ENCODE measurements at regions not wholly inside any gene's neighbourhood (a gene's known extent, or its start where the extent isn't known, plus 50 kb on each side); places are given as distances from the start of the nearest gene placed in this dataset.

DNA sequence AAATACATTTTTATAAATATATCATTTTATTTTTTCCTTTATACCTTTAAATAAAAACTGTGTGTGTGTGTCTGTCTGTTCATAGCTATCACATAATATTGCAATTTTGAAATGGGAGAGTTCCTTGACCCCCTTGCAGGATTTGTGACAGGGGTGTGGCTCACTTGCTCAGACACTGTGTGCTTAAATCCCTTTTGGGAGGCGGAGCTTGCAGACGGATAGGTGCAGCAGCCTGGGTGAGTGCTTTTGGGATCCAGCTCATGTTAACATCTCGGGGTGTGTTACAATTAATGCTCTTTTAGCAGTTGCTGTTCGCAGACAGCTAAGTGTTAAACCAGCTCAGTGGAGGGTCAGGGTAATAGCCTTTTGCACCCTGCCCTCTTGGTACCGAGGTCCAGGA lies 459.8 kb downstream of the IPMK start:
- DNase-seq: no peak
- H3K27ac Mint-ChIP-seq: no peak overlapping the region
- H3K4me1 Mint-ChIP-seq: no peaks in the 10 kb centered on the region
- ATAC-seq: no peak
- H3K4me3 Mint-ChIP-seq: no peak overlapping the region
- H3K36me3 Mint-ChIP-seq (ENCODE audit: low read depth): no peaks in the 10 kb centered on the region
- no peaks in the 10 kb centered on the region for H3K27me3 Mint-ChIP-seq
- H3K9me3 Mint-ChIP-seq: peaks cover 4% of the 10 kb centered on the region

DNA sequence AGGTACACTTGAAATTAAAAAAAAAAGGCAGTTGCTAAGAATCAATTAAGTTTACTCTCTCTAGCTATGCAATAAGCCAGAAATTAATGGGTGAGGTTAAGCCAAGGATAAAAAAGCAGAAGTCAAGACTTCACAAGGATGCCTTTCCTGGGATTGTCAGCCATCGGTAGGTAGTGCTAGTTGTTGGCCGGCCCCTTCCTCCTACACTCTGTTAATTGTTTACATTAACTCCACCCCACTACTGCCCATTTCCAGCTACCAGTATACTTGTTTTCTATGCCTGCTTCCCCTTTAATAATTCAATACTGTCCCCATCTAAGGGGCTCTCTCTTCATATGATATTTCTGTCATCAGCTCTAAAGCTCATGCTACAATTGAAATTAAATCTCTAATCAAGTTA lies 461.0 kb downstream of the IPMK start:
- no peaks in the 10 kb centered on the region for H3K27me3 Mint-ChIP-seq
- ATAC-seq: no peak

DNA sequence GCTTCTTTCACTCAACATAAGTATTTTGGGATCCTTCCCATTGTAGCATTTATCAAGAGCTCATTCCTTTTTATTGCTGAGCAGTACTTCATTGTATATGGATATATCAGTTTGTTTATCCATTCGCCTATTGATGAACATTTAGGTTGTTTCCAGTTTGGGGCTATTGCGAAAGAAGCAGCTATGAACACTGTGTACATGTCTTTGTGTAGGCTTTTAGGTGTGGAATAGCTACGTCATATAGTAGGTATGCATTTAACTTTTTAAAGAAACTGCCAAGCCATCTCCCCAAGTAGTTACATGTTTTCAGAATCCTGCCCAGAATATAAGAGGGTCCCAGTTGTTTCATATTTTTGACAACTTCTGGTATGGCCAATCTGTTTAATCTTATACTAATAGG lies 468.1 kb downstream of the IPMK start:
- Mint-ChIP-seq H3K4me3 (no peak overlapping the region), H3K4me1 (no peaks in the 10 kb centered on the region), H3K27ac (no peak overlapping the region), H3K9me3 (peaks cover 4% of the 10 kb centered on the region), H3K36me3 (ENCODE audit: low read depth) (no peaks in the 10 kb centered on the region), H3K27me3 (no peaks in the 10 kb centered on the region)
- DNase-seq (no peak), ATAC-seq (no peak)

More for the DNA sequence above, 461.0 kb downstream of the IPMK start:
- no peak overlapping the region for H3K27ac Mint-ChIP-seq
- DNase-seq: no peak
- H3K4me1 Mint-ChIP-seq: no peaks in the 10 kb centered on the region
- H3K36me3 Mint-ChIP-seq (ENCODE audit: low read depth): no peaks in the 10 kb centered on the region
- no peak overlapping the region for H3K4me3 Mint-ChIP-seq
- peaks cover 4% of the 10 kb centered on the region for H3K9me3 Mint-ChIP-seq

DNA sequence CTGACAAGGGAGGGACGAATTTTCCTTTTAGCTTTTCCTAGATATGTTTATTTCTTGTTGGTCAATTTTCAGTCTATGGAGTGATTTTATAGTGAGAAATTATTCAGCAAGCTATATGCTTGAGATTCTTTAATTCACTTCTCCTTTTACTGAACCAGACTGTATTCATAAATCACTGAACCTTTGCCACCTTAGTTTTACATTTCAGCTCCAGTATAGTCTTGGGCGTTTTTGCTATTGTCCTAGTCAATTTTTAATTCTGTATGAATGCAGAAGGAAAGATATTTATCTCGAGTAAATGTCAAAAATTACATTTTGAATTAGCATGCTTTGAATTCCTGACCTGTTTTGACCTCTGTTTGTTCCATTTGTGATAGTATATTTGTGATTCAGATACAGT lies 468.9 kb downstream of the IPMK start:
- no peaks in the 10 kb centered on the region for H3K36me3 Mint-ChIP-seq (ENCODE audit: low read depth)
- H3K9me3 Mint-ChIP-seq: peaks cover 4% of the 10 kb centered on the region
- H3K27me3 Mint-ChIP-seq: no peaks in the 10 kb centered on the region

DNA sequence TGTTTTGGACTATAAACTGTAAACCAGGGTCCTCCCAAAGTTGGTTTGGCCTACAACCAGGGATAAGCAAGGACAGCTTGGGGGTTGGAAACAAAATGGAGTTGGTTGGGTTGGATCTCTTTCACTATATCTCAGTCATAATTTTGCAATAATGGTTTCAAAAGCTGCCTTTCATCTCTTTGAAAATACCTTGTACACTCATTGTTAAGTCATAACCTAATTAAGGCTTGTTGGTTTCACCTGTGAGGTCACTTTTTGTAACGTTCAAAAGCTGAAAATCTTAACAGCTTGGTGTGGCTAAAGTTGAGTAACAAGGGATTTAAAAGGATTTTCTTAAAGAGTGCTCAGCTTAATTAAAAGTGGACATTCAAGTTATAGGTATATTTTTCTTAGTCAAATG lies 476.1 kb downstream of the IPMK start:
- Mint-ChIP-seq H3K9me3 (no peaks in the 10 kb centered on the region), H3K27me3 (no peaks in the 10 kb centered on the region), H3K4me1 (no peaks in the 10 kb centered on the region), H3K36me3 (ENCODE audit: low read depth) (no peaks in the 10 kb centered on the region), H3K4me3 (no peak overlapping the region), H3K27ac (no peak overlapping the region)
- DNase-seq (no peak), ATAC-seq (no peak)

More for the DNA sequence above, 468.9 kb downstream of the IPMK start:
- ATAC-seq (no peak), DNase-seq (no peak)
- Mint-ChIP-seq H3K4me1 (no peaks in the 10 kb centered on the region), H3K27ac (no peak overlapping the region), H3K4me3 (no peak overlapping the region)

DNA sequence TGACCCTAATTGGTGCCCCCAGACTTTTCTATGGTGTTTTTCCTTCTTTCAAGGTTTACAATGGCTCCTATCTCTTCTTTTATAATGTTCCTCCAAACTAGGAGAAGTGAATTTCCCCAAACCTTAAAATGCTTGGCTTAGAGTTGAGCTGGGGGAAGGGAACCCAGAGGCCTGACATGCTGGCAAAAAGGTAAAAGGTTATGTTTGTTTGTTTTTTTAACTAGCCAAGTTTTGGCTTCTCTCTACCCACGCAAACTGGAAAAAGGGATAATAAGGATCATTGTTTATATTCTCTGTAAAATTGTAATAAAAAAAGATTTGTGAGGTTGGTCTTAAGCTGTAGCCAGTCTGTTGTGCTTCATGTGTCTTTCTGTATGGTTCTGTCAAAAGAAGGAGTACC lies 477.0 kb downstream of the IPMK start:
- DNase-seq (no peak), ATAC-seq (no peak)
- Mint-ChIP-seq H3K9me3 (no peaks in the 10 kb centered on the region), H3K4me3 (no peak overlapping the region), H3K27ac (no peak overlapping the region), H3K4me1 (no peaks in the 10 kb centered on the region), H3K36me3 (ENCODE audit: low read depth) (no peaks in the 10 kb centered on the region), H3K27me3 (no peaks in the 10 kb centered on the region)

DNA sequence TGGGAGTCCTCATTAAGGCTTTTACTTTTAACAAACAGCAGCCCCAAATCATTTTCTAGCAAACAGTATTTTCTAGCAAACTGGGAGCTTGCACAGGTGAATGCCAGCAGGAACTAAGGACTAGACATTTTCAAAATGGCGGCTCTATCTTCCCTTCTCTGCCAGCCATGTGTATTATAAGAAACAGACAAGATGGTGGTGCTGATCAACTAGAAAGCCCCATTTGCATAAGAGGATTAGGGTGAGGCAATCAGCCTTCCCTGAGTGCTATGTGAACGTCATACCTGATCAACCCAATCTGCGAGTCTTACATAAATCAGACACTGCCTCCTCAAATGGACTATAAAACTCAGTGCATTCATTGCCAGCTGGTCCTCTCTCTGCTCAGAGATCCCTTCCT lies 479.6 kb downstream of the IPMK start:
- Mint-ChIP-seq H3K4me3 (no peak overlapping the region), H3K27me3 (no peaks in the 10 kb centered on the region), H3K27ac (no peak overlapping the region), H3K36me3 (ENCODE audit: low read depth) (no peaks in the 10 kb centered on the region), H3K9me3 (no peaks in the 10 kb centered on the region), H3K4me1 (no peaks in the 10 kb centered on the region)
- no peak for ATAC-seq
- no peak for DNase-seq

DNA sequence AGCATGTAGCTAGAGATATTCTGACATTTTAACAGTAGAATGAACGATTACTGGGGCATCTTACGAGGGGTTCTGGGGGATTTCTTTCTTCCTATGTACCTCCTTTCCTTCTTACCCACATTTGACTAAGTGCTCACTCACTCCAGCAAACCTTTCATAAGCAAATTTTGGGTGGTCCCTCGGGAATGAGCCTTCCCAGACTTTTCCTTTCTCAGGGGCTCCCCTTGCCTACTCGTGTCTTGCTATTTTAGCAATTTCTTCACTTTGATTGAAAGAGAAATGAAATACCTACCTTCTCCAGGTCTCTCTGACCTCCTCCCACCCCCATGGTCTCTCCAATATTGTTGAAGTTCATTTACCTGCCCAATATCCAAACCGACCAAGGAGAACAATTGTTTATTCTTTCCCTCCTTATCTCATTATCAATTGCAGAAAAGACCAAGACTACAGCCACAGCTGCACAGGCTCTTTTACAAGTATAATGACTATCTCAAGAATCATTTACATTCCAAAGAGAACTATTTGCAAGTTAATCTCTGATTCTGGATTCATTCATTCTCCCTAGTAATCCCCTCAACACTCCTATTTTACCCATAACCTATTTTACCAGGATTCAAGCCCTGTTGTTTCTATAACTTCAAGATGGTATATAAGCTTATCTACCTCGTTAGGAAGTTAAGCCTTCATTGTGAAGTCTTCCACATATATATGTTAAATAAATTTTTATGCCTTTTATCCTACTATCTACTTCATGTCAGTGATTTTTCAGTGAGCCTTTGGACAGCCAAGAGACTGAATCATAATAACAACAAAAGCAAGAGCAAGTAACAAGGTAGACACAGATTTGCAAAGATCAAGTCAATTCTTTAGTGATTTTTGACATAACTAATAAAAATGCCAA lies 480.6 kb downstream of the IPMK start:
- H3K4me3 Mint-ChIP-seq: no peak overlapping the region
- H3K9me3 Mint-ChIP-seq: no peaks in the 10 kb centered on the region
- DNase-seq: no peak
- no peak for ATAC-seq
- no peaks in the 10 kb centered on the region for H3K4me1 Mint-ChIP-seq
- H3K27me3 Mint-ChIP-seq: no peaks in the 10 kb centered on the region
- H3K36me3 Mint-ChIP-seq (ENCODE audit: low read depth): no peaks in the 10 kb centered on the region
- H3K27ac Mint-ChIP-seq: no peak overlapping the region

DNA sequence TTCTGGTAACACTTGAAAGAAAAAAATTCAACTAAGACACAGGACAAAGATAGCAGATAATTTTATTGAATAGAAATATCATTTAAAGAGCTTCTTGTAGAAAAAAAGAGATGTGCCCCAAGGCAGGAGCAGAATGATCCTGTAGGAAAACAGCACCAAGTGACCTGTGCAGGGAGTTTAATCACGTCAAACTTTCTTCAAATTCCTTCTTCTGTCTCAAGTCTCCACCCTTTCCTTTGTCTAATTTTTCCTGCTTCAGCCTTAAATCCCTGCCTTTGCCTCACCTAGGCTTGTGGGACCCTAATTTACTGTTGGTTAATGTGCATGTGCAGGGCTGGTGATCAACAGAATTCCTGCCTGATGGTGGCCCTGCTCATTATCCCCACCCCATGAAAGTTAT lies 481.4 kb downstream of the IPMK start:
- no peak for ATAC-seq
- no peaks in the 10 kb centered on the region for H3K9me3 Mint-ChIP-seq
- DNase-seq: no peak
- H3K27ac Mint-ChIP-seq: no peak overlapping the region
- no peaks in the 10 kb centered on the region for H3K27me3 Mint-ChIP-seq
- no peaks in the 10 kb centered on the region for H3K4me1 Mint-ChIP-seq
- H3K36me3 Mint-ChIP-seq (ENCODE audit: low read depth): no peaks in the 10 kb centered on the region
- no peak overlapping the region for H3K4me3 Mint-ChIP-seq

DNA sequence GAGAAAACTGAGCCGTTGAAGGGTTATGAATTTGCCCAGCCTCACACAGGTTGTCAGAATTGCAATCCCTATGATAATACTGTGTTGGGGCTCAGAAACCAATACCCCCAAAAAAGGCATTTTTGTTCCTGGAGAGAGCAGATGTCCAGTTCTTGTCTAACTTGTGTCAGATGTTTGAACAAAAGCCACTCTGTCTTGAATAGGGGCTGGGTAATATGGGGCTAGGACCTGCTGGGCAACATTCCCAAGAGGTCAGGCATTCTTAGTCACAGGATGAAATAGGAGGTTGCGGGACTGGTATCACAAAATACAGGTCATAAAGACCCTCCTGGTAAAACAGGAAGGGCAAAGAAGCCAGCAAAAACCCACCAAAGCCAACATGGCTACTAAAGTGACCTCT lies 482.1 kb downstream of the IPMK start:
- Mint-ChIP-seq H3K27ac (no peak overlapping the region), H3K4me3 (no peak overlapping the region), H3K36me3 (ENCODE audit: low read depth) (no peaks in the 10 kb centered on the region), H3K4me1 (no peaks in the 10 kb centered on the region), H3K27me3 (no peaks in the 10 kb centered on the region), H3K9me3 (no peaks in the 10 kb centered on the region)
- ATAC-seq (no peak), DNase-seq (no peak)

DNA sequence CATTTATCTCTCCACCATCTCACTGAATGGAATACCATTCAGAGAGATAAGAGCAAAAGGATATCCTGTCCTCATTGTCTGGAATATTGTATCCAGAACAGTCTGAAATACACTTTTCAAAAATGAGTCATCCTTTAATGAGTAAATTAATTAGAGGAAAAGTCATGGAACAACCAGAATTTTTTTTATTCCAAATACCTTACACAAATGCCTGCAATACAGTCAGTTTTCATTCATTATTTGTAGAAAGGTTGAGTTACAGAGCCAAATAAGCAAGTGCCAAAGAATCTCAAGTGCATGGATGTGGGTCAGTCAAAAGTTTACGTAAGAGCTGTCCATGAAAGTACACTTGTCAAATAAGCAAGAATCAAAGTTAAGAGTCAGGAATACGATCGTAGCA lies 482.6 kb downstream of the IPMK start:
- no peak for ATAC-seq
- DNase-seq: no peak
- Mint-ChIP-seq H3K4me3 (no peak overlapping the region), H3K4me1 (no peaks in the 10 kb centered on the region), H3K36me3 (ENCODE audit: low read depth) (no peaks in the 10 kb centered on the region), H3K9me3 (peaks cover 3% of the 10 kb centered on the region), H3K27ac (no peak overlapping the region), H3K27me3 (no peaks in the 10 kb centered on the region)

DNA sequence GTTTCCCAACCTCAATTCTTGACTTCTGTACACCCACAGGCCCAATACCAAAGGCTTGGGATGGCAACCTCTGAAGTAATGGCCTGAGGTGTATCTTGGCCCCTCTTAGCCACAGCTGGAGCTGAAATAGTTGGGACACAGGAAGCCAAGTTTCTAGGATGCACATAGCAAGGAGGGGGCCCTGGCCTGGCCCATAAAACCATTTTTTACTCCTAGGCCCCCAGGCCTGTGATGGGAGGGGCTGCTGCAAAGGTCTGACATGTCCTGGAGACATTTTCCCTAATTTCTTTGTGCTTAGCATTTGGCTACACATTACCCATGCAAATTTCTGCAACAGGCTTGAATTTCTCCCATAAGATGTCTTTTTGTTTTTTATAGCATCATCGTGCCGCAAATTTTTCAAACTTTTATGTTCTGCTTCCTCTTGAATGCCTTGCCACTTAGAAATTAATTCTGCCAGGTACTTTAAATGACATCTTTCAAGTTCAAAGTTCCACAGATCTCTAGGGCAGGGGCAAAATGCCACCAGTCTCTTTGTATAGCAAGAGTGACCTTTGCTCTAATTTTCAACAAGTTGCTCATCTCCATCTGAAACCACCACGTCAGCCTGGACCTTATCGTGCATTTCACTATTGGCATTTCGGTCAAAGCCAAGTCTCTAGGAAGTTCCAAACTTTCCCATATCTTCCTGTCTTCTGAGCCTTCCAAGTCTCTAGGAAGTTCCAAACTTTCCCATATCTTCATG lies 490.8 kb downstream of the IPMK start:
- no peak overlapping the region for H3K4me3 Mint-ChIP-seq
- no peaks in the 10 kb centered on the region for H3K27me3 Mint-ChIP-seq
- DNase-seq: no peak
- no peaks in the 10 kb centered on the region for H3K36me3 Mint-ChIP-seq (ENCODE audit: low read depth)
- no peak overlapping the region for H3K27ac Mint-ChIP-seq
- peaks cover 12% of the 10 kb centered on the region for H3K9me3 Mint-ChIP-seq
- H3K4me1 Mint-ChIP-seq: no peaks in the 10 kb centered on the region
- no peak for ATAC-seq

DNA sequence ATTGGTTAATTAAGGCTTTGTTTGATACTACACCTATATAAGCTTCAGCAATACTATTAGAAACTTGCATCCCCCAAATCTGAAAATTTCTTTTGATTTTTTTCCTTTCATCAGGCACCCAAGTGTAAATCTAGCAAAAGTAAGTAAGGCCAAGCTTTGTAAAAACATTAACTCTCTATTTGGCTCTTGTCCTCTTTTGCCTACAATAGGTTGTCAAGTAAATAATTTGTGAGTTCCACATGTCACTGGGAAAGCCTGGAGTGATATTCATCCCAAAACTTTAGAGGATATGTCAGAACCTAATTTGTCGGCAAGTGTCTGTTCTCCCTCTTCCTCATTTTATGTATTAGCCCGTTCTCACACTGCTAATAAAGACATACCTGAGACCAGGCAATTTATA lies 492.4 kb downstream of the IPMK start:
- no peaks in the 10 kb centered on the region for H3K36me3 Mint-ChIP-seq (ENCODE audit: low read depth)
- H3K27me3 Mint-ChIP-seq: no peaks in the 10 kb centered on the region
- peaks cover 16% of the 10 kb centered on the region for H3K9me3 Mint-ChIP-seq
- H3K4me1 Mint-ChIP-seq: no peaks in the 10 kb centered on the region
- ATAC-seq (no peak), DNase-seq (no peak)
- H3K4me3 Mint-ChIP-seq: no peak overlapping the region
- no peak overlapping the region for H3K27ac Mint-ChIP-seq

DNA sequence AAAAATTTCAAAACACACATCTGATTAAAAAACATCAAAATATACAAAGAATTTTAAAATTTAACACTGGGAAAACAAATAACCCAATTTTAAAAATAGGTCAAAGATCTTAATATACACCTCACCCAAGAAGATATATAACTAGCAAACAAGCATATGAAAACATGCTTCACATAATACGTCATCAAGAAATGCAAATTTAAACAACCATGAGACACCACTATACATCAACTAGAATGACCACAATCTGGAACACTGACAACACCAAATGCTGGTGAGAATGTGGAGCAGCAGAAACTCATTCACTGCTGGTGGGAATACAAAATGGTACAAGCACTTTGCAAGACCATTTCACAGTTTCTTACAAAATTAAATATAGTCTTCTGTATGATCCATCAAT lies 498.4 kb downstream of the IPMK start:
- Mint-ChIP-seq H3K4me3 (no peak overlapping the region), H3K36me3 (ENCODE audit: low read depth) (no peaks in the 10 kb centered on the region), H3K27me3 (no peaks in the 10 kb centered on the region), H3K4me1 (no peaks in the 10 kb centered on the region), H3K27ac (no peak overlapping the region), H3K9me3 (peaks cover 10% of the 10 kb centered on the region)
- DNase-seq (no peak), ATAC-seq (no peak)

DNA sequence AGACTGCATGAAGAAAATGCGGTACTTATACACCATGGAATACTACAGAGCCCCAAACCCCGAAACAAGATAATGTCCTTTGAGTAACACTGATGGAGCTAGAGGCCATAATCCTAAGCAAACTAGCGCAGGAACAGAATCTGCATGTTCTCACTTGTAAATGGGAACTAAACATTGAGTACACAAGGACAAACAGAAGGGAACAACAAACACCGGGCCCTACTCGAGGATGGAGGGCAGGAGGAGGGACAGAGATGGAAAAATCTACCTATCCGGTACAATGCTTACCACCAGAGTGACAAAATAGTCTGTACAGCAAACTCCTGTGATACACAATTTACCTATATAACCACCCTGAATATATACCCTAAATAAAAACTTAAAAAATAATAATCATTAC lies 507.9 kb downstream of the IPMK start:
- H3K27ac Mint-ChIP-seq: no peak overlapping the region
- H3K27me3 Mint-ChIP-seq: no peaks in the 10 kb centered on the region
- no peaks in the 10 kb centered on the region for H3K9me3 Mint-ChIP-seq
- no peaks in the 10 kb centered on the region for H3K36me3 Mint-ChIP-seq (ENCODE audit: low read depth)
- no peaks in the 10 kb centered on the region for H3K4me1 Mint-ChIP-seq
- no peak for ATAC-seq
- no peak for DNase-seq
- H3K4me3 Mint-ChIP-seq: no peak overlapping the region

Data from activated naive CD8-positive, alpha-beta T cell treated with anti-CD3 and anti-CD28 coated beads, Interleukin-2, amount 50 U/mL, for 24 hours (primary cell).